DOHH2 (cell line): ENCODE measurements at regions not wholly inside any gene's neighbourhood (a gene's known extent, or its start where the extent isn't known, plus 50 kb on each side); places are given as distances from the start of the nearest gene placed in this dataset.

ENCODE experiments used
- H3F3A ChIP-seq: fragments of 200-600 bp; sonication (generic), shearing (Covaris generic); 2 replicates; pipeline ENCODE4 v1.6.0; 2016; ENCODE audit warnings: antibody characterized with exemption, mild to moderate bottlenecking; ENCODE audit not compliant: control insufficient read depth, insufficient read depth
- H3K27ac ChIP-seq: fragments of 200-600 bp; sonication (generic); 2 replicates; pipeline ENCODE4 v1.5.1; 2014; ENCODE audit warnings: low read depth, mild to moderate bottlenecking, low read length, moderate library complexity
- H3K27me3 ChIP-seq: fragments of 200-600 bp; sonication (generic); 2 replicates; pipeline ENCODE4 v1.6.1; 2014; ENCODE audit warnings: mild to moderate bottlenecking, low read length, mixed read lengths; ENCODE audit not compliant: control insufficient read depth
- H3K36me3 ChIP-seq: fragments of 200-600 bp; sonication (generic); 2 replicates; pipeline ENCODE4 v1.6.1; 2014; ENCODE audit warnings: mild to moderate bottlenecking, low read length, moderate library complexity, mixed read lengths; ENCODE audit not compliant: control insufficient read depth
- H3K4me1 ChIP-seq: fragments of 200-600 bp; sonication (generic); 2 replicates; pipeline ENCODE4 v1.6.1; 2014; ENCODE audit warnings: mild to moderate bottlenecking, low read length, mixed read lengths; ENCODE audit not compliant: control insufficient read depth
- H3K4me2 ChIP-seq: fragments of 200-600 bp; sonication (generic); 2 replicates; pipeline ENCODE4 v1.6.0; 2014; ENCODE audit warnings: mild to moderate bottlenecking, low read length, moderate library complexity
- H3K4me3 ChIP-seq: fragments of 200-600 bp; sonication (generic); 2 replicates; pipeline ENCODE4 v1.5.1; 2014; ENCODE audit warnings: mild to moderate bottlenecking, low read length, mixed read lengths
- H3K79me2 ChIP-seq: fragments of 200-600 bp; sonication (generic); 2 replicates; pipeline ENCODE4 v1.6.1; 2014; ENCODE audit warnings: mild to moderate bottlenecking, low read length, mixed read lengths; ENCODE audit not compliant: control insufficient read depth
- H3K9me2 ChIP-seq: fragments of 200-600 bp; sonication (generic); replicated peaks from 2 replicates; pipeline ENCODE4 v1.6.1; 2014; ENCODE audit warnings: mild to moderate bottlenecking, low read length, mixed read lengths; ENCODE audit not compliant: control insufficient read depth
- H3K9me3 ChIP-seq: fragments of 200-600 bp; sonication (generic); 2 replicates; pipeline ENCODE4 v1.6.1; 2014; ENCODE audit warnings: antibody characterized with exemption, low read length, mixed read lengths; ENCODE audit not compliant: control insufficient read depth, insufficient read depth
- H4K20me1 ChIP-seq: fragments of 200-600 bp; sonication (generic); 2 replicates; pipeline ENCODE4 v1.6.0; 2014; ENCODE audit warnings: low read depth, mild to moderate bottlenecking, antibody characterized with exemption, low read length, moderate library complexity; ENCODE audit not compliant: control insufficient read depth, insufficient read depth
- CTCF ChIP-seq: fragments of 200-600 bp; sonication (generic); IDR thresholded peaks from one replicate; pipeline ENCODE4 v1.5.1; 2014; ENCODE audit warnings: antibody characterized with exemption, mild to moderate bottlenecking, low read depth, low read length; ENCODE audit not compliant: poor library complexity, severe bottlenecking
- EZH2phosphoT487 ChIP-seq: fragments of 200-600 bp; sonication (generic); IDR thresholded peaks from 2 replicates; pipeline ENCODE4 v1.6.1; 2017; ENCODE audit warnings: borderline replicate concordance, mild to moderate bottlenecking, antibody characterized with exemption, low read length, moderate library complexity, mixed read lengths

GRCh38 chr22:27571463-27572277, 229.9 kb downstream of the MN1 start:
- no peaks in the 10 kb centered on the region for H3K27me3 ChIP-seq
- no peaks in the 10 kb centered on the region for H3K9me3 ChIP-seq
- no peaks in the 10 kb centered on the region for H3K9me2 ChIP-seq
- no peaks in the 10 kb centered on the region for H3F3A ChIP-seq
- H3K4me1 ChIP-seq = no peaks in the 10 kb centered on the region
- H3K27ac ChIP-seq = no peak overlapping the region
- no peaks in the 10 kb centered on the region for H3K79me2 ChIP-seq
- H4K20me1 ChIP-seq = no peaks in the 10 kb centered on the region
- no peak overlapping the region for H3K4me3 ChIP-seq
- H3K36me3 ChIP-seq = no peaks in the 10 kb centered on the region
- no peak overlapping the region for H3K4me2 ChIP-seq
- no peak for TF ChIP-seq CTCF

GRCh38 chr22:27572278-27572666, 229.3 kb downstream of the MN1 start:
- H3K4me1 ChIP-seq = no peaks in the 10 kb centered on the region
- no peaks in the 10 kb centered on the region for H3K36me3 ChIP-seq
- no peak overlapping the region for H3K27ac ChIP-seq
- H3F3A ChIP-seq = no peaks in the 10 kb centered on the region
- no peaks in the 10 kb centered on the region for H3K27me3 ChIP-seq
- H3K79me2 ChIP-seq = no peaks in the 10 kb centered on the region
- H3K4me3 ChIP-seq = no peak overlapping the region
- H3K9me3 ChIP-seq = no peaks in the 10 kb centered on the region
- TF ChIP-seq EZH2phosphoT487 (no peak), CTCF (no peak)
- no peaks in the 10 kb centered on the region for H4K20me1 ChIP-seq
- H3K9me2 ChIP-seq = no peaks in the 10 kb centered on the region
- H3K4me2 ChIP-seq = no peak overlapping the region

- Histone ChIP-seq H3K36me3 (no peaks in the 10 kb centered on the region), H3F3A (no peaks in the 10 kb centered on the region), H4K20me1 (no peaks in the 10 kb centered on the region), H3K4me2 (no peak overlapping the region), H3K9me2 (no peaks in the 10 kb centered on the region), H3K4me1 (no peaks in the 10 kb centered on the region), H3K9me3 (no peaks in the 10 kb centered on the region), H3K79me2 (no peaks in the 10 kb centered on the region), H3K27me3 (no peaks in the 10 kb centered on the region), H3K27ac (no peak overlapping the region), H3K4me3 (no peak overlapping the region)
- no peak for TF ChIP-seq CTCF
- TF ChIP-seq EZH2phosphoT487 = no peak
Observed at GRCh38 chr22:27573280-27574001, 228.1 kb downstream of the MN1 start.
